Esophagus muscularis mucosa (tissue), 3 donors: ENCODE measurements at regions not wholly inside any gene's neighbourhood (a gene's known extent, or its start where the extent isn't known, plus 50 kb on each side); places are given as distances from the start of the nearest gene placed in this dataset.

ENCODE experiments used
- POLR2A ChIP-seq: fragments of 450-650 bp; IDR thresholded peaks from one replicate; pipeline ENCODE4 v1.6.1; 2017; ENCODE audit warnings: antibody characterized with exemption, moderate library complexity, mild to moderate bottlenecking, low read depth
- TF ChIP-seq, protein P1 (sequence below), 3 experiments: fragments of 200-600 bp in 2 of 3; fragments of 450-650 bp in 1 of 3; sonication (generic) in 2 of 3; IDR thresholded peaks; one replicate each; pipeline ENCODE4 v1.5.1; 2017 to 2019; ENCODE audit warnings: antibody characterized with exemption in 3 of 3, mild to moderate bottlenecking in 2 of 3, moderate library complexity in 1 of 3

DNA sequence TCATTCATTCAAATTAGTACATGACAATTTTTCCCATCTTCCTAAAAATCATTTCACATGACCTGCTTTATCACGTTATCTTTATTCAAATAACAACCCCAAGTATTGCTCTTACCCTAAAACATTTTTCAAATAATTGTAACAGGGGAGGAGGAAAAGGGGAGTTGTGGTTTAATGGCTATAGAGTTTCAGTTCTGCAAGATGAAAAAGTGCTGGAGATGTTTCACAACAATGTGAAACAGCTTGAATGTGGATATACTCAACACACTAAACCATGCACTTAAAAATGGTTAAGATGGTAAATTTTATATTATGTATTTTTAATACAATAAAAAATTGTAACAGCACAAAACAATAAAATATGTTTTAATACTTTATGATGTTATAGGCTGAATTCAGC lies 161.6 kb upstream of the GUCY1A2 start:
- TF ChIP-seq, protein P1, sequence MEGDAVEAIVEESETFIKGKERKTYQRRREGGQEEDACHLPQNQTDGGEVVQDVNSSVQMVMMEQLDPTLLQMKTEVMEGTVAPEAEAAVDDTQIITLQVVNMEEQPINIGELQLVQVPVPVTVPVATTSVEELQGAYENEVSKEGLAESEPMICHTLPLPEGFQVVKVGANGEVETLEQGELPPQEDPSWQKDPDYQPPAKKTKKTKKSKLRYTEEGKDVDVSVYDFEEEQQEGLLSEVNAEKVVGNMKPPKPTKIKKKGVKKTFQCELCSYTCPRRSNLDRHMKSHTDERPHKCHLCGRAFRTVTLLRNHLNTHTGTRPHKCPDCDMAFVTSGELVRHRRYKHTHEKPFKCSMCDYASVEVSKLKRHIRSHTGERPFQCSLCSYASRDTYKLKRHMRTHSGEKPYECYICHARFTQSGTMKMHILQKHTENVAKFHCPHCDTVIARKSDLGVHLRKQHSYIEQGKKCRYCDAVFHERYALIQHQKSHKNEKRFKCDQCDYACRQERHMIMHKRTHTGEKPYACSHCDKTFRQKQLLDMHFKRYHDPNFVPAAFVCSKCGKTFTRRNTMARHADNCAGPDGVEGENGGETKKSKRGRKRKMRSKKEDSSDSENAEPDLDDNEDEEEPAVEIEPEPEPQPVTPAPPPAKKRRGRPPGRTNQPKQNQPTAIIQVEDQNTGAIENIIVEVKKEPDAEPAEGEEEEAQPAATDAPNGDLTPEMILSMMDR (IDR thresholded peaks at IDR 0.05) = no peak
- no peak for TF ChIP-seq POLR2A
